NCI-H2171 treated with DMSO at 0.1 percent for 48 hours (cell line): ENCODE measurements at regions not wholly inside any gene's neighbourhood (a gene's known extent, or its start where the extent isn't known, plus 50 kb on each side); places are given as distances from the start of the nearest gene placed in this dataset.

Experiments
- DNase-seq: peaks from one replicate; lab custom pipeline; 2025; lab: John Stamatoyannopoulos, UW

DNA sequence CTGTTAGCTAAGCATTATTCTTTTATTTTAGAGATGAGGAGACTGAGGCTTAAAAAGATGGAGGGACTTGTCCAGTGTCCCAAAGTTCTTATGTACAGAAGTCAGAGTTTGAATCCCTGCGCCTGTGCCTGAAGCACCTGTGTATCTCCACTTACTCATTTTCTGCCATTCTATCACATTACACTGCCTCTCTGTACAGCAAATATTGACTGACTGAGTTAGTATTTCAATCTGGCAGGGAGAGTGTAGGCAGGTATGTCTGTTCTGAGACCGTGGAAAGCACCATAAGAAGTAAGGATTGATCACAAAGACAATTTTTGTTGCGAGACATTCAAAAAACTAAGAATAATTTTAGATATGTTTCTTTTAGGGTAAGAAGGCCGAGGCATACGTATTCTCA, 162.7 kb downstream of the KITLG start:
- no peak for DNase-seq

DNA sequence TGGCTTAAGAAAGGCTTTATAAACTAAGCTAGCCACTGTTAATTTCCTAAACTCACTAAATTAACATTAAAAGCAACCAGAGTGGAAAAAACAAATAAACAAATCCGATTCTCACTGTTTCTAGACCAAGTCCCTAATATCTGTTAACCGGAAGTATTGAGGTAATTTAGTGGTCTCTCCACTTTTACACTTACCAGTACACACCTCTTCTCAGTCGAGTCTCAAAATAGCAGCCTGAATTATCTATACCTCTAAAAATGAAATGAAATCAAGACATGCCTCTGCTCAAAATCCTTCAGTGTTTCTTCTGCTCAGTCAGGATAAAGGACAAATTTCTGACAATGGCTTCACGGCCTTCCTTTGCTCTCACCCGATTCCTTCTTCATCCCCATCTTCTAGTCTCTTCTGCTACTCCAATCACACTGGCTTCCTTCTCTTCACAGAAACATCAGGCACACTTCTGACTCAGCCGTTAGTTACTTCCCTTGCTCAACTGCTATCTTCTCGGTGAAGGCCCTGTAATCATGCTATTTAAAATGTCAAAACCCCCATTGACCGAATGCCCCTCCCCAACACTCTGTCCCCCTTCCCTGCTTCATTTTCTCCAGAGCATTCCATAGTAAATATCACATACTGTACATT, 161.3 kb downstream of the KITLG start:
- DNase-seq: no peak

DNA sequence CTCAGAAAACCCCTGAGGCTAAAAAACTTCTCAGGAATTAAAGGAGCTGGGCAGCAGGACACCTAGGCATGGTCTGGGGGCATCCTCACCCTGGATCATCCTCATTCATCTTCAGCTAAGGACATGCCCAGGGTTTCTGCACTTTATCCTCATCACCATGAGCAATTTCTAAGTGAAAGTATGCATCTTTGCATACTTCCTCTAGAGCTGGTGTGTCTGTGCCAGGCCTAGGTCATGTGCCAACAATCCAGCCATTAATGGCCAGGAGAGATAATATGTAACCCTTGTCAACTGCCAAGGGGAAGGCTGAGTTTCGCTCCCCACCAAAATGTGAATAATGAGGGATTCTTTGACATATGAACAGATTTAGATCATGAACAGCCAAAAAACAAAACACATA, 160.5 kb downstream of the KITLG start:
- DNase-seq: no peak

DNA sequence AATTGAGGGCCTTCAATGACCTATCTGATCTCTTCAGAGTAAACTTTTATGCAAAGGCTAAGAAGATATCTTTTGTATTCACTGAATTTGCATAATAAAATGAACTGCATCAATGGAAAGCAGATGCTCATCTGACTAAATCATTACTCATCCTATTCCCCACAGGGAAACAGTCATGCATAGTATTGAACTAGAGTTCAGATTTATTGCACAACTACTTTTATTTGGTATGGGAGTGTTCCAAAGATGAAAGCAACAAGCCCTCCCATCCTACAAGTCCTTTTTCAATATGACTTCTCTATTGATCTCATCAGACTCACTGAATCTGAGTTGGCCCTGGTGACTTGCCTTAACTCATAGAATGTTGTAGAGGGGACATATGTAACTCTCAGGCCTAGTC, 159.8 kb downstream of the KITLG start:
- DNase-seq: no peak

DNA sequence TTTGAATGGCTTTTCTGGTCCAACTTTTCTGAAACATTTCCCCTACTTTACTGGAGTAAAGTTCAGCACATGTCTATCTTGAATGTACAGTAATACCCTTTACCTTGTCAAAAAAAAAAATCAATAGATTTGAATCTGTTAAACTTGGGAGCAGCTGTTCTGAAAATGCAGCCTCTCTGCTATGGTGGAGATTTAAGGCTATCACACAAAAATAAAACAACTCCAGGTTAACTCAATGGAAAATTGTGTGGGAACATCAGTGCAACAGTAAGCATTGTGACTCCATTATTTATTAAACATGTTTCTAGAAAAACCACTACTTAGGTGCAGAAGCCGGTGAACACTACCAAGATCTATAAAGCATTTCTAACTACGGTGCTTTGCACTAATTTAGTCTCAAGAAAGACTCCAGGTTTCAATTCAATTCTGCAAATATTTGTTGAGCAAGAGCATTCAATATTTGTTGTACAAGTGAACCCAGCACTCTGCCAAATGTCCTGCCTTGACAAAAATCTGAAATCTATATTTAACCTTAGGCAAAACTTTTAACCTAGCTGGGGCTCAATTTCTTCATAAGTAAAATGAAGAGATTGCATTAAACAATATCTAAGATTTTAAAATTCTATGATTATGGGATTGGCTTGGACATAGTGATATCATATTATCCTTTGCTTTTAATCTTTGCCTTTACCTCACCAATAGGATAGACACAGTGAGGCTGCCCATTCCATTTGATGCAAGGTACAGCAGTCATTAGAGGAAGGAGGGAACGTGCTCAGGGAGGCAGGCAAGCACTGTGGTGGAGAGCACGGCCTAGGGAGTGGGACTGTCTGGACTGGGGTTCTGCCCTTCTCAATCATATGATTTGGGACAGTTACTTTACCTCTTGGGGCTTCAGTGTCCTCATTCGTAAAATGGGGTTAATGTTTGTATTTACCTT, 155.2 kb downstream of the KITLG start:
- no peak for DNase-seq

DNA sequence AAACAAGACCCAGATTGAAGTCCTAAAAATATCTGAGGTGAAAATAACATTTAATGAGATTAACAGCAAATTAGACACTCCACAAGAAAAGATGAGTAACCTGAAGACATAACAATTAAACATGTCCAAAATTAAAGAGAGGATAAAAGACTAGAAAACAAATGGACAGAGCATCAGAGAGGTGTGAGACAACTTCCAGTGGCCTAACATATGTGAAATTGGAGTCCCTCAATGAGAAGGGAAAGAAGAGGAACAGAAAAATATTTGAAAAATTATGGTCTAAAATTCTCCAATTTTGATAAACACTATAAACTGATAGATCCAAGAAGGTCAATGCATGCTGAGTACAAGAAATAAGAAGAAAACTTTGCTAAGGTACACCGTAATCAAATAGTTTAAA, 151.9 kb downstream of the KITLG start:
- DNase-seq: no peak

DNA sequence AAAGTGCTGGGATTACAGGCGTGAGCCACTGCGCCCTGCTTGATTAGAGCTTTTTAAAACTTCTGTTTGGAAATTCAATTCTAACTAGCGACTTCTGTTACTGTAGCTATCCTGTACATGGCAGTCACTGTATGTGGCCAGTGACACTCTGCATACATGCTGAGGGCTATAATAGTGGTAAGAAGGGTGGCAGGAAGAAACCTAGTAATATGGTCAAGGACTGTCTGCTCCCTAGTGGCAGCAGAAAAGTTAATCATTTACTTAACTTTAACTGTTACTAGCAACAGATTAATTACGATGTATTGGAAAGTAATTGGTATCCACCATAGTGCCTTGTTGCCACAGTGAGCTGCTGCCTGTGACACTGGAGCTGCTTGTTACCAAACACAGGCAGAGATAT, 149.0 kb downstream of the KITLG start:
- DNase-seq: no peak

DNA sequence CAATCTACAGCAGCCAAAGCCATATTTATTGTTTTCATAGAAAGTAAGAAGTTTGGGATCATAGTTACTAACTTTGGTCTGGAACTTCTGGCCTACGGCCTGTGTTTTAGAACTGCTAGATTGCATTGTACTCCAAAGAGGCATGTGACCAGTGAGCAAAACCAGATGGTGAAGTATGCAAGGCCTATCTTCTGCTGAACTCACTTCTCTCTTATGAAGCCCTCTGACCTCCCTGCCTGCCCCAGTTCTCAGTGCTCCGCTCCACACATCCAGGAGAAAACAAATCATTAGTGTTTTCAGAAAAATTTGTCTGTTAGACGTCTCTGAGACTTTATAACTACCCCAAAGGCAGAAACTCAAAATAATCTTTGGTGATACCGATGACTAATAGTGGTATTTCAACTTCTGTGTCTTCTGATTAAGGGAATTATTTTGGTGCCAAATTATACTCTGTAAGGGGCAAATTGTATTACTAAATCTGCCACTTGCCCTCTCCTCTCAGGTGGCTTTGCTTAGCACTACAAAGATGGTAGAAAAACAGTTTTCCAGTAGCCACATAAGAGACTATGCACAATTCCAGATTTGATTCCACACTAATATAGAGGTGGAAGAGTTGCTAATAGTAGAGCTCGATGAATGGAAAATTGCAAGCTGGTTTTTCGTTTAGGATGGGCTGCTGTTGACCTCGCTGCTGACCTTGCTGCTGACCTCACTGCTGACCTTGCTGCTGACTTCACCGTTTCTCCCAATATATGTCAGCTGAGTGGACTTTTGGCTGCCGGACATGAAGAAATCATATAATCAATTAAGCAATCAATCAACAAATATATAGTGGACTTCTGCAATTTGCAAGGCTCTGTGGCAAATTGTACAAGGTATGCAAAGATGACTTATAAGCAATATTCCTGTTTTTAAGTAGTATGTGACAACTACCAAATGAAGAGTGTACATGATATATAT, 147.5 kb downstream of the KITLG start:
- no peak for DNase-seq

DNA sequence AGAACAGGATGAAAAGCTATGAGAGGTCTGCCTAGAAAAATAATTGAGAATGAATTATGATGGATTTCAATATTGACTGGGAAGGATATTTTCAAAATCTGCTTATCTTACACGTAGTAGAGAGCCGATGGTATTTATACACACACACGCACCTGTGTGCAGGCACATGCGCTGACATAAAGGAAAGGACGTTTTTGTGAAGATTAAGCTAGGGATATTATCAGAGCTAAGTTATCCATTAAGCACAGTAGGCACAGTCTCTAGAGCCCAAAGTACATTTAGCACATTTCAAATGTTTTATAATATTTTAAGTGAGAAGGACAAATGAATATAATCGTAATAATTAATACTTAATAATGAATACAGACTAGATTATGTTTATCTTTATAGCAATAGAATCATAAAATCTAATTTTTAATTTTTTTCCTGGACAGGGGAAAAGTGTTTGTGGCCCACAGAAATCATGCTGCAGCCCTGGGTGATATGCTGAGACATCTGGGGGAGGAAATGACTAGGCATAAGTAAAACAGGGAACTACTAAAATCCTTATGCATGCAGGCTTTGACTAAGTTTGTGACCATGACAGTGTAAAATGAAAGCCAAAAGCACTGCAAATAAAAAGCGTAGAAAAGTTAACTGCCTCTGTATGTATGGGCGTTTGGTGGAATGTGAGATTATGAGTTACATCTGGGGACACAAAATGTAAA, 146.1 kb downstream of the KITLG start:
- no peak for DNase-seq

DNA sequence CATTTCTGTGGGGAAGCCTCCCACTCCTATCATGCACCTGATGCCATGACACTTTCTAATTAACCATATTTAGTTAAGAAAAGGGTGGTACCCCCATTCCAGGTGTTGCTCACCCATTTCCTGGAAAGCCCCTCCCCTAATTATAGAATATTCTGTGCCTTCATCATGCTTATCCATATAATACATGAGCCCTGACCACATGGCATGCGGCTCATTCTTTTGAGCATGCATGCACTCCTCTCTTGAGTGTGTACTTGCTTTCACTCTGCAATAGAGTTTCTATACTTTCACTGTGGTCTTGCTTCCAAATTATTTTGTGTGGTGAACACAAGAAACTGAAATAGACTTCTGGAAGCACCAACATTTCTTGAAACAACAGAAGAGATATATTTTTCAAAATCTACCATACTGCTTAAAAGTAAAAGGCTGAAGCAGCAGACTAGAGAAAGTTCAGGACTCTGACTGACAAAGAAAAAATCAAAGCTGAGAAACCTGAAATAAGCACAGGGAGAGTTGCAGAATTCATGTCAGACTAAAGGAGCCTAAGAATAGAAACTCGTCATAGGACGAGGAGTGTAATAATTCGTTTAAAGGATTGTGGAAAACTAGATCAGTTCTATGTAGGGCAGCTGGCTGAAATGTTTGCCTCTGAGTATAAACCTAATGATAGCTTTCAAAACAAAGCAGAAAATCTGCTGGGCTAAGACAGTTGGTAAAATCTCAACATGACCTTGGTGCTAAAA, 144.8 kb downstream of the KITLG start:
- no peak for DNase-seq

DNA sequence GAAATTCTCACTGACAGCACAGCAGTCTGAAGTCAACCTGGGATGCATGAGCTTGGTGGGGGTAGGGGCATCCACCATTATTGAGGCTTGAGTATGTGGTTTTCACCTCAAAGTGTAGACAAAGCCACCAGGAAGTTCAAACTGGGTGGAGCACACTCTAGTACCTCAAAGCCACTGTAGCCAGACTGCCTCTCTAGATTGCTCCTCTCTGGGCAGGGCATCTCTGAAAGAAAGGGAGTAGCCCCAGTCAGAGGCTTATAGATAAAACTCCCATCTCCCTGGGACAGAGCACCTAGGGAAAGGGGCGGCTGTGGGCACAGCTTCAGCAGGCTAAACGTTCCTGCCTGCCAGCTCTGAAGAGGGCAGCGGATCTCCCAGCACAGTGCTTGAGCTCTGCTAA, 143.0 kb downstream of the KITLG start:
- DNase-seq: no peak
